Uterus (tissue), 2 donors: ENCODE measurements at regions not wholly inside any gene's neighbourhood (a gene's known extent, or its start where the extent isn't known, plus 50 kb on each side); places are given as distances from the start of the nearest gene placed in this dataset.

ENCODE experiments used
- POLR2A ChIP-seq, 2 donors: fragments of 450-650 bp; IDR thresholded peaks; one replicate each; pipeline ENCODE4 v1.6.1; 2016; ENCODE audit warnings: antibody characterized with exemption in 2 of 2, mild to moderate bottlenecking in 1 of 2, moderate library complexity in 1 of 2
- TF ChIP-seq, protein P1 (sequence below), 4 experiments: fragments of 200-600 bp in 2 of 4; fragments of 450-650 bp in 2 of 4; sonication (generic) in 2 of 4; IDR thresholded peaks; one replicate each; pipeline ENCODE4 v1.5.1; 2016 to 2019; ENCODE audit warnings: antibody characterized with exemption in 4 of 4, mild to moderate bottlenecking in 2 of 4, moderate library complexity in 1 of 4

DNA sequence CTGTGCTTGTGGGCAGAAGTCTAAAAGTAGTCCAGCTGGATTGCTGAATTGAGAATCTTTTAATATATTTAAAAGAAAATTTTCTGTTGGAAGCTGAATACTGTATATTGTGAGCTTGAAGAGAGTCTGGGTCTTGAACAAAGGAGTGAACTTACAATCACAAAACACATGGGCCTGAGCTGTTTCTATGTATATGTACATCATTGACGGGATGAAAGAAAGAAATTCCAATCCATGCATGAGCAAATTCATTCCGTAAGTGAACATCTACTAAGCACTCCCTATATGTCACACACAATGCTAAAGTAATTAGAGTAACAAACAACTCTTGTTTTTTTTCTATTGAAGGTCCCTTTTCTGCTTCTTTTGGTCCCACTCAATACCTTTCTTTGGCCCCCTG, 331.0 kb downstream of the HS3ST1 start:
- TF ChIP-seq, protein P1, sequence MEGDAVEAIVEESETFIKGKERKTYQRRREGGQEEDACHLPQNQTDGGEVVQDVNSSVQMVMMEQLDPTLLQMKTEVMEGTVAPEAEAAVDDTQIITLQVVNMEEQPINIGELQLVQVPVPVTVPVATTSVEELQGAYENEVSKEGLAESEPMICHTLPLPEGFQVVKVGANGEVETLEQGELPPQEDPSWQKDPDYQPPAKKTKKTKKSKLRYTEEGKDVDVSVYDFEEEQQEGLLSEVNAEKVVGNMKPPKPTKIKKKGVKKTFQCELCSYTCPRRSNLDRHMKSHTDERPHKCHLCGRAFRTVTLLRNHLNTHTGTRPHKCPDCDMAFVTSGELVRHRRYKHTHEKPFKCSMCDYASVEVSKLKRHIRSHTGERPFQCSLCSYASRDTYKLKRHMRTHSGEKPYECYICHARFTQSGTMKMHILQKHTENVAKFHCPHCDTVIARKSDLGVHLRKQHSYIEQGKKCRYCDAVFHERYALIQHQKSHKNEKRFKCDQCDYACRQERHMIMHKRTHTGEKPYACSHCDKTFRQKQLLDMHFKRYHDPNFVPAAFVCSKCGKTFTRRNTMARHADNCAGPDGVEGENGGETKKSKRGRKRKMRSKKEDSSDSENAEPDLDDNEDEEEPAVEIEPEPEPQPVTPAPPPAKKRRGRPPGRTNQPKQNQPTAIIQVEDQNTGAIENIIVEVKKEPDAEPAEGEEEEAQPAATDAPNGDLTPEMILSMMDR (IDR thresholded peaks at IDR 0.05), result no peak
- no peak for TF ChIP-seq POLR2A (IDR thresholded peaks at IDR 0.05)
